Trophoblast cell (in vitro differentiated cells and primary cell): ENCODE measurements at regions not wholly inside any gene's neighbourhood (a gene's known extent, or its start where the extent isn't known, plus 50 kb on each side); places are given as distances from the start of the nearest gene placed in this dataset.

Experiments used
- DNase-seq, 2 donors: peaks; one replicate each; pipeline ENCODE4 v3.0.0-alpha.2; 2016
- H2AFZ ChIP-seq: 2 replicates; pipeline ENCODE4 v1.6.1; 2013; ENCODE audit warnings: low read length, moderate library complexity, mild to moderate bottlenecking; ENCODE audit not compliant: insufficient read depth, poor library complexity
- H2AK5ac ChIP-seq: 2 replicates; pipeline ENCODE4 v1.6.1; 2013; ENCODE audit warnings: mild to moderate bottlenecking, low read length
- H2BK120ac ChIP-seq: 2 replicates; pipeline ENCODE4 v1.6.1; 2013; ENCODE audit warnings: low read length, mild to moderate bottlenecking, moderate library complexity; ENCODE audit not compliant: insufficient read depth, poor library complexity
- H2BK12ac ChIP-seq: 2 replicates; pipeline ENCODE4 v1.6.1; 2013; ENCODE audit warnings: mild to moderate bottlenecking, low read length, moderate library complexity
- H2BK5ac ChIP-seq: 2 replicates; pipeline ENCODE4 v1.6.1; 2013; ENCODE audit warnings: low read length, low read depth, moderate library complexity, mild to moderate bottlenecking; ENCODE audit not compliant: poor library complexity
- H3K14ac ChIP-seq: 2 replicates; pipeline ENCODE4 v1.6.1; 2013; ENCODE audit warnings: mild to moderate bottlenecking, low read length
- H3K18ac ChIP-seq: 2 replicates; pipeline ENCODE4 v1.6.1; 2013; ENCODE audit warnings: mild to moderate bottlenecking, low read length
- H3K23ac ChIP-seq: 2 replicates; pipeline ENCODE4 v1.6.1; 2013; ENCODE audit warnings: low read length
- H3K27ac ChIP-seq: 2 replicates; pipeline ENCODE4 v1.5.1; 2013; ENCODE audit warnings: low read depth, mild to moderate bottlenecking, inconsistent platforms, low read length, moderate library complexity
- H3K27me3 ChIP-seq: 2 replicates; pipeline ENCODE4 v1.6.1; 2013; ENCODE audit warnings: inconsistent platforms, mild to moderate bottlenecking, low read length, moderate library complexity; ENCODE audit not compliant: insufficient read depth
- H3K36me3 ChIP-seq, 2 experiments: 1 replicate in 1 of 2; 2 replicates in 1 of 2; pipeline ENCODE4 v1.6.1; 2013; ENCODE audit warnings: low read length in 2 of 2, mild to moderate bottlenecking in 2 of 2, moderate library complexity in 1 of 2; ENCODE audit not compliant: insufficient read depth in 2 of 2, control insufficient read depth in 1 of 2
- H3K4ac ChIP-seq: 2 replicates; pipeline ENCODE4 v1.6.1; 2013; ENCODE audit warnings: low read depth, mild to moderate bottlenecking, low read length, moderate library complexity
- H3K4me1 ChIP-seq, 2 experiments: 1 replicate in 1 of 2; 2 replicates in 1 of 2; pipeline ENCODE4 v1.6.1; 2013; ENCODE audit warnings: low read length in 2 of 2, mild to moderate bottlenecking in 2 of 2, moderate library complexity in 1 of 2; ENCODE audit not compliant: insufficient read depth in 2 of 2, control insufficient read depth in 1 of 2
- H3K4me2 ChIP-seq: 2 replicates; pipeline ENCODE4 v1.6.1; 2013; ENCODE audit warnings: inconsistent platforms, mild to moderate bottlenecking, low read length, moderate library complexity
- H3K4me3 ChIP-seq: 2 replicates; pipeline ENCODE4 v1.5.1; 2013; ENCODE audit warnings: mild to moderate bottlenecking, low read depth, low read length, inconsistent platforms
- H3K79me1 ChIP-seq: one replicate; pipeline ENCODE4 v1.6.1; 2013; ENCODE audit warnings: low read length
- H3K79me2 ChIP-seq: 2 replicates; pipeline ENCODE4 v1.6.1; 2013; ENCODE audit warnings: low read length, mild to moderate bottlenecking; ENCODE audit not compliant: control insufficient read depth, insufficient read depth, poor library complexity
- H3K9ac ChIP-seq: 2 replicates; pipeline ENCODE4 v1.6.1; 2013; ENCODE audit warnings: mild to moderate bottlenecking, low read length
- H3K9me3 ChIP-seq: 2 replicates; pipeline ENCODE4 v1.6.1; 2013; ENCODE audit warnings: low read depth, mild to moderate bottlenecking, control low read depth, inconsistent platforms, low read length; ENCODE audit not compliant: insufficient read depth
- H4K12ac ChIP-seq: 2 replicates; pipeline ENCODE4 v1.6.1; 2013; ENCODE audit warnings: low read depth, mild to moderate bottlenecking, low read length, moderate library complexity
- H4K8ac ChIP-seq: 2 replicates; pipeline ENCODE4 v1.6.1; 2013; ENCODE audit warnings: low read depth, mild to moderate bottlenecking, low read length, moderate library complexity
- H4K91ac ChIP-seq: one replicate; pipeline ENCODE4 v1.6.1; 2013; ENCODE audit warnings: low read depth, mild to moderate bottlenecking, low read length, moderate library complexity
- WGBS: extraction: QIAGEN DNeasy Blood & Tissue Kit; methylation state at CpG from one replicate; pipeline ENCODE4 v1.1.7; 2013; ENCODE audit warnings: missing lambda C conversion rate; ENCODE audit not compliant: insufficient read length, insufficient coverage; ENCODE audit errors: extremely low coverage; 5-methylcytosine and 5-hydroxymethylcytosine counted together

DNA sequence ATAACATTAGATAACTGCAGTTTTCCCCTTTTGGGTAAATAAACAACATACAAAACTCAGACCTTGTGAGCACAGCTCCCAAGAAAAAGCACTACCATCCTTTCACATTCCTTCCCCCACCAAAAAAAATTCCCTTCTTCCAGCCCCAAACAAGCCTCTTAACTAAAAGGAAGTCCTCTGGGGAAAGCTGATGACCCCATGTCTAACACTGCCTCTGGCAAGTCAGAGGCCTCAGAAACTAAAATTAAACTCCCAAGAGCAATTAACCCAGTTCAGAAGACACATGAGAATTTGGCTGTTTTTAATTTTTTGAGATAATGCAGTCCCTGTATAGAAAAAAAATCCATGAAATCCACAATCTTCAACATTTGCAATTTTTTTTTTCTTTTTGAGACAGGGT lies 127.7 kb downstream of the SPTSSA start:
- H3K14ac ChIP-seq: no peak overlapping the region
- no peak overlapping the region for H3K23ac ChIP-seq
- no peak overlapping the region for H3K4me2 ChIP-seq

DNA sequence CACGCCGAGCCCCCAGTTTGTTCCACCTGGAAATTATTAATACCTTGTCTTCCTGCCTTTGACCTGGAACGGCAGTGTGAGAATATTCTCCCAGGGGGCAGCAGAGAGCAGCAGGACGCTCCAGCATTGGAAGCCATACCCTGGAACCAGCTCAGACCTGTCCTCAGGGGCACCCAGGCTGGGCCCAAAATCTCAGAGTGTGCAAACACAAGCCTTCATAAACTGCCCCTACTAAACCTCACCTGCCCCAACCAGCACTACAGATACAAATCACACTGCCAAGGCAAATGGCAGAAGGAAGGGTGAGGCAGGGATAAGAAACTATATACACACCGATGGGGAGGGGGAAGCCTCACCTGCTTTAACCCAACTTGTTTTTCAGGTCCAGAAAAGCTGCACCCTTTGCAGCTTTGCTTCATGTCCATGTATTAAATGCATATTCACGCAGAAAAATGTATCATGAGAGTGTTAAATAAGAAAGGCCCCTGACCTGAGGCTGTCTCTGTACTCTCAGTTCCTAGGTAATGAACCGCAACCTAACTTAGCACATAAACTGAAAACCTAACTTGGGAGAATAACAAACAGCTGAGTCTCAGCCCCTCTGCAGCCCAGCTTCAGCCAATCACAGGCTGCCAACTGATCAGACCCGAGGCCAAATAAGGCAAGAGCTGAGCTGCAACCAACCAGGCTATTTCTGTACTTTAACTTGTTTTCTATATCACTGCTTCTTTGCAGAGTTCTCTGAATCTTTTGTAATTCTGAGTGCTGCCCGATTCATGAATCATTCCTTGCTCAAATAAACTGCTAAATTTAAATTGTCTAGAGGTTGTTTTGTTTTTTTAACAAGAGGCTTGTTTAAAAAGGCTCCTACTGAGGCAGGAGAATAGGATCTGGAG lies 130.1 kb downstream of the SPTSSA start:
- H2AFZ ChIP-seq: peak overlapping the region; percentile 51

More for the DNA sequence above, 127.7 kb downstream of the SPTSSA start:
- H2AFZ ChIP-seq: no peak overlapping the region
- H3K9me3 ChIP-seq: no peaks in the 10 kb centered on the region
- H2BK120ac ChIP-seq: no peak overlapping the region
- no peak overlapping the region for H3K18ac ChIP-seq
- no peak overlapping the region for H2BK12ac ChIP-seq
- no peak overlapping the region for H4K8ac ChIP-seq
- H2AK5ac ChIP-seq: no peak overlapping the region
- no peak for DNase-seq
- no peaks in the 10 kb centered on the region for H3K79me2 ChIP-seq
- no peak overlapping the region for H3K4me3 ChIP-seq
- H3K79me1 ChIP-seq: peaks cover 2% of the 10 kb centered on the region
- H3K9ac ChIP-seq: no peak overlapping the region
- H3K36me3 ChIP-seq: no peaks in the 10 kb centered on the region
- no peak overlapping the region for H3K27ac ChIP-seq
- H4K12ac ChIP-seq: no peak overlapping the region
- no peak overlapping the region for H2BK5ac ChIP-seq
- no peak overlapping the region for H3K4ac ChIP-seq
- peaks cover 2 to 4% of the 10 kb centered on the region in 2 experiments for H3K4me1 ChIP-seq
- H4K91ac ChIP-seq: no peak overlapping the region
- no peaks in the 10 kb centered on the region for H3K27me3 ChIP-seq

DNA sequence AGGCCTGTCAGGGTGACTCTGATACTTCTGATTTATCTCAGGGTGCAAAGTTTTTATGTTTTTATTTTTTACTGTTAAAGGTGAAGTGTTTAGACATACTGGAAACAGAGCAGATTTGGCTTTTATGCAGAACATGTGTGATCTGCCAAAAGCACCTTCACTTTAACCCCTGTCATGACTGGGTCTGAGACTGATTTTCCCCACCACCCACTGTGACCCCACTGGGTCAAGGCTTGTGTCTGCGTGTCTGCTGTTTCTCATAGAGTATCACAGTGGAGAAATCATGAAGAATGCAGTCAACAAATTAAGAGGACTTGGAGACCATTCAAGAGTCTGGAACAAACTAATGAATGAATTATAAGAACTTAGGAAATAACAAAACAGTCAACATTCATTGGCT lies 131.2 kb downstream of the SPTSSA start:
- no peak overlapping the region for H4K8ac ChIP-seq
- H3K27ac ChIP-seq: no peak overlapping the region
- H3K14ac ChIP-seq: no peak overlapping the region
- no CpG with 5 or more reads among the region's 1 CpG for WGBS
- peaks cover 2 to 4% of the 10 kb centered on the region in 2 experiments for H3K4me1 ChIP-seq
- H3K4me2 ChIP-seq: no peak overlapping the region
- H3K4me3 ChIP-seq: no peak overlapping the region
- no peak overlapping the region for H3K9ac ChIP-seq
- no peaks in the 10 kb centered on the region for H3K36me3 ChIP-seq
- peaks cover 2% of the 10 kb centered on the region for H3K79me1 ChIP-seq
- no peak overlapping the region for H4K12ac ChIP-seq
- H2BK12ac ChIP-seq: no peak overlapping the region
- no peak overlapping the region for H2AK5ac ChIP-seq
- no peak overlapping the region for H4K91ac ChIP-seq
- no peak overlapping the region for H3K4ac ChIP-seq
- H3K27me3 ChIP-seq: no peaks in the 10 kb centered on the region
- no peak for DNase-seq
- no peak overlapping the region for H2BK5ac ChIP-seq
- H3K79me2 ChIP-seq: no peaks in the 10 kb centered on the region
- H3K9me3 ChIP-seq: no peaks in the 10 kb centered on the region
- no peak overlapping the region for H3K23ac ChIP-seq
- H2AFZ ChIP-seq: no peak overlapping the region
- H2BK120ac ChIP-seq: no peak overlapping the region
- no peak overlapping the region for H3K18ac ChIP-seq

More for the DNA sequence above, 130.1 kb downstream of the SPTSSA start:
- Histone ChIP-seq H4K8ac (peak overlapping the region; percentile 85), H3K4me1 (peaks cover 2 to 4% of the 10 kb centered on the region in 2 experiments), H2AK5ac (no peak overlapping the region), H3K4ac (no peak overlapping the region), H3K36me3 (no peaks in the 10 kb centered on the region), H3K27me3 (no peaks in the 10 kb centered on the region), H4K12ac (no peak overlapping the region), H3K4me3 (no peak overlapping the region), H2BK5ac (no peak overlapping the region), H3K9ac (no peak overlapping the region), H3K79me2 (no peaks in the 10 kb centered on the region), H4K91ac (peak overlapping the region; percentile 65), H3K27ac (no peak overlapping the region), H3K9me3 (no peaks in the 10 kb centered on the region), H3K4me2 (no peak overlapping the region), H3K14ac (no peak overlapping the region), H2BK12ac (peak overlapping the region; percentile 76), H3K23ac (no peak overlapping the region), H2BK120ac (peak overlapping the region; percentile 60), H3K18ac (no peak overlapping the region), H3K79me1 (peaks cover 2% of the 10 kb centered on the region)
- no CpG with 5 or more reads among the region's 9 CpGs for WGBS
- DNase-seq: peak; percentile 68 to 89

DNA sequence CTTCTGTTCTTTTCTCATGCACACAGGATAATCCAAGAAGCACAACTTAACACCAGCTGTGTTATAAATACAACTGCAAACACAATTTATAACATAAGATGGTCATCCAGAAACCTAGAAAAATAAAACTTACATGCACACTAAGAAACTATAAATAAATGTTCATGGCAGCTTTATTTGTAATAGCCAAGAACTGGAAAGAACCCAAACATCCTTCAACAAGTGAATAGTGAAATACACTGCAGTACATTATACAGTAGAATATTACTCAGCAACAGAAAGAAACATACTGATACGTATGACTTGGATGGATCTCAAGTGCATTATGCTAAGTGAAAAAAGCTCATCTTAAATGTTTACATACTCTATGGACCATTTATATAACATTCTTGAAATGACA lies 132.7 kb downstream of the SPTSSA start:
- no peaks in the 10 kb centered on the region for H3K36me3 ChIP-seq
- no peak overlapping the region for H2BK120ac ChIP-seq
- no peak overlapping the region for H4K91ac ChIP-seq
- no peak overlapping the region for H2AFZ ChIP-seq
- no CpG with 5 or more reads among the region's 1 CpG for WGBS
- no peak for DNase-seq
- no peaks in the 10 kb centered on the region for H3K79me2 ChIP-seq
- no peak overlapping the region for H3K4ac ChIP-seq
- H3K27me3 ChIP-seq: no peaks in the 10 kb centered on the region
- no peak overlapping the region for H4K12ac ChIP-seq
- H3K4me2 ChIP-seq: no peak overlapping the region
- peaks cover 2% of the 10 kb centered on the region for H3K79me1 ChIP-seq
- H2AK5ac ChIP-seq: no peak overlapping the region
- no peak overlapping the region for H3K23ac ChIP-seq
- no peak overlapping the region for H3K4me3 ChIP-seq
- no peak overlapping the region for H3K18ac ChIP-seq
- no peak overlapping the region for H3K27ac ChIP-seq
- no peaks in the 10 kb centered on the region for H3K9me3 ChIP-seq
- no peak overlapping the region for H2BK5ac ChIP-seq
- no peak overlapping the region for H2BK12ac ChIP-seq
- no peak overlapping the region for H3K14ac ChIP-seq
- peaks cover 2 to 4% of the 10 kb centered on the region in 2 experiments for H3K4me1 ChIP-seq
- H4K8ac ChIP-seq: no peak overlapping the region
- no peak overlapping the region for H3K9ac ChIP-seq
